HEK293T (cell line): ENCODE measurements at regions not wholly inside any gene's neighbourhood (a gene's known extent, or its start where the extent isn't known, plus 50 kb on each side); places are given as distances from the start of the nearest gene placed in this dataset.

Experiments used
- BHLHE40 ChIP-seq: fragments of 450-650 bp; IDR thresholded peaks from 2 replicates; pipeline ENCODE4 v1.6.1; 2016; ENCODE audit warnings: mild to moderate bottlenecking, moderate library complexity, borderline replicate concordance
- FOXA1 ChIP-seq: fragments of 450-650 bp; IDR thresholded peaks from 2 replicates; pipeline ENCODE4 v1.6.1; 2016; ENCODE audit warnings: mild to moderate bottlenecking
- FOXK2 ChIP-seq: fragments of 450-650 bp; IDR thresholded peaks from 2 replicates; pipeline ENCODE4 v1.6.1; 2016; ENCODE audit warnings: mild to moderate bottlenecking
- HDGF ChIP-seq: fragments of 450-650 bp; IDR thresholded peaks from 2 replicates; pipeline ENCODE4 v1.6.1; 2017; ENCODE audit warnings: antibody characterized with exemption, borderline replicate concordance
- LEF1 ChIP-seq: fragments of 450-650 bp; IDR thresholded peaks from 2 replicates; pipeline ENCODE4 v1.6.1; 2017; ENCODE audit warnings: mild to moderate bottlenecking, borderline replicate concordance
- PKNOX1 ChIP-seq: fragments of 450-650 bp; IDR thresholded peaks from 2 replicates; pipeline ENCODE4 v1.6.1; 2016
- SP1 ChIP-seq: fragments of 450-650 bp; IDR thresholded peaks from 2 replicates; pipeline ENCODE4 v1.6.1; 2017
- SUZ12 ChIP-seq: fragments of 450-650 bp; IDR thresholded peaks from 2 replicates; pipeline ENCODE4 v1.6.1; 2016; ENCODE audit warnings: mild to moderate bottlenecking
- ZNF384 ChIP-seq: fragments of 450-650 bp; IDR thresholded peaks from 2 replicates; pipeline ENCODE4 v1.6.1; 2016

- TF ChIP-seq FOXA1 = no peak
- TF ChIP-seq SP1 = no peak
- TF ChIP-seq FOXK2 = no peak
- no peak for TF ChIP-seq HDGF
- TF ChIP-seq SUZ12 = no peak
- TF ChIP-seq BHLHE40 = no peak
- no peak for TF ChIP-seq LEF1
- TF ChIP-seq ZNF384 = no peak
- no peak for TF ChIP-seq PKNOX1
These were observed 78.4 kb upstream of the NECTIN1 start for GRCh38 chr11:119807402-119807801.
